ENCODE measurements at regions not wholly inside any gene's neighbourhood (a gene's known extent, or its start where the extent isn't known, plus 50 kb on each side); places are given as distances from the start of the nearest gene placed in this dataset.
"Not testable (repeated sequence)": the region's sequence is repeated elsewhere in the genome, so short reads cannot be mapped to it uniquely, and the experiment has no call there.

DNA sequence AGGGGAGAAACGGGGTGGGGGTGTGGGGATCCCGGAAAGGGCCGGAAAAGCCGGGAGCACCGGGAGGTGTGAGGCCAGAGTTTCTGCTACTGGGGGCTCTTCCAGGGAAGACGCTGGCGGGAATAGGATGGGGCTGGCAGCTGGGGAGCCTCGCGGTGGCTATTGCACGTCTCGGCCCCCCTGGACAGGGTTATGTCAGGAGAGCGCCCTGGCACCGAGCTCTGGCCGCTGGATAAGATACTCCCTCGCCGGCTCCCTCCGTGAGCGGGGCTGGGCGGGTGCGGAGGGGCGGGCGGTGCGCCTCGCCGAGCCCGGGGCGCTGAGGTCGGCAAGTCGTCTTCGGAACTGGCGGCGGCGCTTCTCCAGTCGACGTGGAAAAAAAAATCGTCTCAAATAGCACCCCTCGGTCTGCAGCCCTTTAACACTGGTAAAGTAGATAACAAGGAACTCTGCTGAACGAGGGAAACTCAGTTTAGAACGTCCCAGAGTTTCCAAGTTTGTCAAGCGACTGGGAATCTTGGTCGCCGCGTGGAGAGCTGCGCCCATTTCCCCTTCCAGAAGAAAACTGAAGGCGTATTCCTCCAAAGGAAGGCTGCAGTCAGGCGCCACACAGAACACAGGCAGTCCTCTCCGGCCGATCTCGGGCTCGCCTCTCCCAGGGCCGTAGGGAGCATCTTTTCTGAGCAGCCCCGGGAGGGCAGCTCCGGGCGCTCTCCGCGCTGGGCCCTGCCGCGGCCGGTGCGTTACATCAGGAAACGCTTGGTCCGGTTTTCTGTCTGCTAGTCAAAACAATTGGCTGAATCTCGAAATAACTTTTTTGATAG is 115.1 kb downstream of the KCNRG start:
- no peak for DNase-seq (ENCODE audit: low read depth)

DNA sequence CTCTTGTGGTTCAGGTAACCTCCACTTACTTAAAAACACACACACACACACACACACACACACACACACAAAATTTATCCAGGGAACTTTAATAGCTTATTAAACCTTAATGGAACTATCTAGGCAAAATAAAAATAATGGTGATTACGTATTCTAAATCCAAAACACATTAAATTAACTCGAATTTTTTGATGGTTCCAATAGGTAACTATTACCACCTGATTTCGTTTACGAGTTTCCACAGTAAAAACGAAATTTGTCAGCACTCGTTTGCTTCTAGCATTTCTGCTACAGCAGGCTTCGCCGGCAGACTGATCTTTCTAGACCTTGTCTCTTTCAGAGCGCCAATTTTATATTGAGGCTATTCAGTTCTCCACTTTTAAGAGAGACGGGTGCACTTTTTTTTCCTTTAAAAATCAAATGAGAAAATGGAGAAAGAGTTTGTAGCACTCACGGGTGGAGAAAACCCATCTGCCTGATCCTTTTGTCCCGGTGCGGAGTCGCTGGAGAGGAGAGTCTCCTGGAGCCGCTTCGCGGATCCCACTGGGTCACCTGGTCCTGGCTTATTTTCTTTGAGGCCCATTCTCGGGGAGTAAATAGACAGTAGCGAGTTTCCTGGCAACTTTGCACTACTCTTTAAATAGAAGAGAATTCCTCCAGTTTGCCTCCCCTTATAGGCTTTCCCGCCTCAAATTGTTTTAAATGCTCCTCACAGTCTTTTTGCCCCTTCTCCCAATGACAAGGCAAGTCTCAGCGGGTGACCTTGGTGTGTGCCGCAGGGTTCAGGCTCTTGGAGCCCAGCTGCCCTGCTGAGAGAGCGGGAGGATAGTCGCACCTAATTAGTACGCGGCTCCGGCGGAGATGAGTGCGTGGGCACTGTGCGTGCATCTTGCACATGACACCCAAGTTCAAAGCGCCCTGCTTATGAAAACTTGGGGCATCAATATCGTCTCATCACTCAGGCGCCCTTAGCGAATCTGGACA is 117.0 kb downstream of the KCNRG start:
- DNase-seq (ENCODE audit: low read depth): no peak

DNA sequence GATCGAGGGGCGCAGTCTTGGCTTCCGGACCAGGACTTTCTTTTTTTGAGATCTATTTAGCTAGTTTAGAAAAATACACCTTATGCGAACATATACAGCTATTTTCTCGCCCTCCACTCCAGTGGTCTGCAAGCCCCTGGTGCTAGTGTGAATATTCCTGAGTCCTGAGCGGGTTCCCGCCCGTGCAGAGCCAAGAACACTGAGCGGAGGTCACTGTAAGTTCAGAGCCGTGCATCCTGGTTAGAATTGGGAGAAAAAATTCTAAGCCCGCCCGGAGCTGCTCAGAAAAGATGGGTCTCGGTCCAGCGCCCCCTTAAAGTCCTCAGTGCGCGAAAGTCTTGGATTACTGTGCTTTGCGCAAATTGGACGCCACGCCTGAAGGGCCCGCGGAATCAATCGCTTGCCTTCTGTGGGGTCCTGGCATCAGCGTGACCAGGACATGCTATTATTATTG is 117.7 kb downstream of the KCNRG start:
- DNase-seq (ENCODE audit: low read depth): no peak

DNA sequence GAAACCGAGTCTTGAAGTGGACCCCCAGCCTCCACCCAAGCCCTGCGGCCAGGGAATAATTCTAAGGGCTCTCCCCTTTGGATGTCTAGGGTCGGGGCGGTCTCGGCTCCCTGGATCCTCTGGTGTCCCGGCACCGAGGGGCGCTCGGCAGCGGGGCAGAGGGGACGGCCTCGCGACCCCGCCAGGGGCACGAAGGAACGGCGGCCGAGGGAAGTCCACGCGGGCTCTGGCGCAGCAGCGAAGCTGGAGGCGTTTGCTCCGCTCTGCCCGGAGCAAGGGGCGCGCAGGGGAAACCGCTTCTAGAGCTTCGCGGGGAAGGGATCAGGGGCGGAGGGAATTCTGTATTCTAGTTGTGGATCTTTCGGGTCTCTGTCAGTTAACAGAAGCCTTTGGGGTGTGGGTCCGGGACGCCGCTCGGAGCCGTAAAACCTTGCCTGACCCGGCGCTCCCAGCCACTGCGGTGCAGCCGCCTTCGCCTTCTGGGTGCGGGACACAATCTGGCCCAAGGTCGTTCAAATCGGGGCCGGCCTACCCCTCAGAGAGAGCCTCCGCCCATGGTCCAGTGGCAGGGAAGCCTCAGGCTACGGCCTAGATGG is 118.2 kb downstream of the KCNRG start:
- DNase-seq (ENCODE audit: low read depth): no peak

DNA sequence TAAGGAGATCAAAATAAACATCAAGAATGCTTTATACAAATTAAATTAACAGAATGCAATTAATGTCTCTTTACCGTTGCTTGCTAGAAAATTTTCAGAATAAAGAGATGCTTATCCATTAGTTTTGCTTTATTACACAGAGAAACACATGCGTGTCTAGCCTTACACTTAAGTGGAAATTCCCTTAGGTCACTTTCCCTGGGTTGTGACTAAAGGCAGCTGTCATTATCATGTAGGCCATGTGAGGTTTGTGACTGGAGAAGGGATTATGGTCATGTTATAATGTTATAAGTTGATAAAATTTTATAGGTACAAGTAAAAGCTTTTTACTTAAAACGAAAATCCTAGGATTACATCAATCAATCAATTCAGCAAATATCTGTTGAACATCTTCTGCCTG is 121.0 kb downstream of the KCNRG start:
- no peak for DNase-seq (ENCODE audit: low read depth)

DNA sequence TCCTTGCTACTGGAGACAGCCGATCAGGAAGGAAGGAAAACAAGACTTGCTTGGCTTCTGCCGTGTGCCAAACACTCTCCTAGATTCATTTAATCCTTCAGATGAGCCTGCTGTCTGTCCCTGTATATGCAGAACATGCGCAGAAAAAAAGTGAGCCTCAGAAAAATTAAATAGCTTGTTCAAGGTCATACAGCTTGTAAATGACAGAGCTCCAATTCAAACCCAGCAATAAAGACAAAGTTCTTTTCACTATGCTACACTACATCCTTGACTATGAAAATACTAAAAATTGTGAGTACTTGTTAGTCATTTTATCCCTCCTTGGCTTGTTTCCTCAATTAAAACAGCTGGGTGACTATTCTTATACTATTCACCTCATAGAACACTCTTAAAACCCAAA is 121.4 kb downstream of the KCNRG start:
- DNase-seq (ENCODE audit: low read depth): no peak

DNA sequence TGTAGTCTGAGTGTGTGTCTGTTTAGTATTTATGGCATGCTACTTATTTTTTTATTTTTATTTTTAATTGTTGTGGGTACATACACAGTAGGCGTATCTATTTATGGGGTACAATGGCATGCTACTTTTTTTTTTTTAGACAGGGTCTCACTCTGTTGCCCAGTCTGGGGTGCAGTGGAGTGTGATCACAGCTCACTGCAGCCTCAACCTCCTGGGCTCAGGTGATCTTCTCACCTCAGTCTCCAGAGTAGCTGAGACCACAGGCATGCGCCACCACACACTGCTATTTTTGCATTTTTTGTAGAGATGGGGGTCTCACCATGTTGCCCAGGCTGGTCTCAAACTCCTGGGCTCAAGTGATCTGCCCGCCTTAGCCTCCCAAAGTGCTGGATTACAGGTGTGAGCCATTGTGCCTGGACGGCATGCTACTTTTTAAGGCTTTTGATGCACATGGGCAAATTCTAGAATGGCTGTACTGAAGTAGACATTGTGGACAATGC is 124.2 kb downstream of the KCNRG start:
- DNase-seq (ENCODE audit: low read depth): not testable (repeated sequence)

DNA sequence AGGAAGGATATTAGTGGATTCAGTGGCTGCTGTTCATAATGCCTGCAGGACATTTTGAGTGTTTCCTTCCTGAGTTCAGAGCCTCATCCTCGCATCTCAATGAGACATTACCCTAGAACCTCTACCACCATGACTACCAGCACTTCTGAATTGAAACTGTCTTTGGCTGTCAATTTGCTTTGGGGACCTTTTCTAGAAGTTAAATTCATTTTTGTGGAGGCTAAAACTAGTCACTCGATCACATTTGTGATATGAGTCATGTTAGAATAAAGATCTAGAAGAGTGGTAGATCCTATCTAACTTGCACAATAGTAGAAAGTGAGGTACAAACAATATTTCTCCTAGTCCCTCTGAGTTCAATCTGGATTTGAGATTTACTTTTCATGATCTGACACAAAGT is 124.9 kb downstream of the KCNRG start:
- no peak for DNase-seq (ENCODE audit: low read depth)

DNA sequence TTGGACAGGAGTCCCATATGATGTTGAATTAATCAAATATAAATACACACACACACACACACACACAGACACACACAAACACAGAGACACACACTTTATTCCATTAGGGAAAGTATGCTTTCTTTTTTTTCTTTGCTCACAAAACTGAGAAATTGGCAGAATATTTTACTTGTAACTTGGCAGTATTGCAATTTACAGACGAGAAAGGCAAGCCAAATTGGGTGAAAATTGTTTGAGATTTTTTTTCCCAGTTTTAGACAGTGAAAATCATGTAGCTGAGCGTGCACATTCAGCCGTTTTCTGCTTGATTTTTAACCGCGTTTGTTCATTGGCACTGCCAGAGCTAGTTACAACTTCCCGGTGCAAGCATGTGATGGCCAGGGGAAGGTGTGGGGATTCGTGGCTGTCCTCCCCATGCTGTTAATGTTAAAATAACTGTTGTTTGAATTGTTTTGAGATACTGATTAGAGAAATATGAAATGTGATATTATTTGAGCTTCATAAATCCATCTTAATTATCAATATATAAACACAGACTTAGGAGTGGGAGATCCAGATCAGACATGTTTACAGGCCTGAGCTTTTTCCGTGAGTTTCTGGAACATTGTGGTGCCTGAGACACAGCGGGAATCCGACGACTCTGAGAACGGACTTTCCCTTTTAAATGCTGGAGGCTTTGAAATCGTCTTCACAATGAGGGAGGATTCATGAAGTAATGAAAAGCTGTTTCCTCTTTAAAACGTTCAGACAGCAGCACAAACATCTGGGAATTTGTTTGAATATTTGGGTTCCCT is 125.5 kb downstream of the KCNRG start:
- DNase-seq (ENCODE audit: low read depth): no peak

DNA sequence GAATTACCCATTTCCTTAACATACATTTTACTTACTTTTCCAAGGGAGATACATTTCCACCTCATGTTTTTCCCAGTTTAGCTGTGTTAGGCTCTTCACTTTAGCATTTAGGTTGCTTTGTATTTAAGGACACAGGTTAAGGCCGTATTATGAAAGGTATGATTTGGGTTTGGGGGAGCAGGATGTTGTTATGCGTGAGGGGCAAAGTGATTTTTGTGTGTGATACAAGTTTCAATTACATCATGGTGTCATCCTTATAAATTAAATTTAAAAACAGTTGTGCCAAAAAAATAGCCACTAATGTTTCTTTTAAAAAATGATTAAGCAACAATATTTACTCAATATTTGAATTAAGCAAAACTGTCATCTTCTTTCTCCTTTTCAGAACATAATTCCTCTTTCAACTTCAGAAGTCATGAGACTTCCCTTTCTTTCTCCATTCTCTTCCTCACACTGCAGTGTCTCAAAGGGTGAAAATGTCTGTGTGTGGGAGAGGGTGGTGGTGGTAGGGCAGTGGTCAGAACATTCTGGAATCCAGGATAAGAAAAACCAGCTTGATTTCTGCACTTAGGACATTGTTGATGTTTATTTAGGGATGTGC is 126.2 kb downstream of the KCNRG start:
- no peak for DNase-seq (ENCODE audit: low read depth)

DNA sequence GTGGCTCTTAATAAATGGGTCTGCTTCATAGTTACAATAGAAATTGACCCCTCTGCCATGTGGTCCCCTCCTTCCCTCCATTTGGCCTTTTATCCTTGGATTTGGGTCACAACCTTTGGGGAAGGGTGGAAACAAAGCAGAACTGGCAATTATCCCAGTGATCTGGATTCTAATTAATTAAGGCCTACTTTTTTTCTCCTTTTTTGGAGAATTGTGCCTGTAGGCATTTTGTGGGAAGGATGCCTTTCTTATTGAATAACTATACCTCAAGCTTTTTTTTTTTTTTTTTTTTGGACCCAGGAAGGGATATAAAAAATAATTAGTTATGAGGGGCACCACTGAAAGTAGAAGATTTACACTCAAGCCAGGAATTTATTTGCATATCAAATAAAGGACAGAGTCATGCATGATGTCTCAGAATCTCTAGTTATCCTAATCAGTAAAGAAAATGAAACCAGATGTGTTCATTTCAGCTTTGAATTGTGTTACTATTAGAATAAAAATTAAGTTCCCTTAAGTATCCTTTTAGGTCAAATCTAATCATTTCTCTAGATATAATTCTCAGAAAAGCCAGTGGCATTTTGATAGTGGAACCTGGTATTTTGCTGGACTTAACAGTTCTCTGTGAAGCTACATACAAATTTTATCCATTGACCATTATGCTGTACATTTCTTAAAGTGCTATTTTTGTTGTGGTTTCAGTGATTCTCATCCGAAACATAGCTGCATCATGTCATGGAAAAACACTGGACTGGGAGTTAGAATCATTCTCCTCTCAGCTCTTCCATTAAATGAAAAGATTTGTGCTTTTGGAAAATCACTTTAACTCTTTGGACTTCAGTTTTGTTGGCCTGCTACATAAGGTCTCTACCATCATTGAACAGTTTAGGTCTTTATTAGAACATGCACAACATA is 129.3 kb downstream of the KCNRG start:
- no peak for DNase-seq (ENCODE audit: low read depth)

DNA sequence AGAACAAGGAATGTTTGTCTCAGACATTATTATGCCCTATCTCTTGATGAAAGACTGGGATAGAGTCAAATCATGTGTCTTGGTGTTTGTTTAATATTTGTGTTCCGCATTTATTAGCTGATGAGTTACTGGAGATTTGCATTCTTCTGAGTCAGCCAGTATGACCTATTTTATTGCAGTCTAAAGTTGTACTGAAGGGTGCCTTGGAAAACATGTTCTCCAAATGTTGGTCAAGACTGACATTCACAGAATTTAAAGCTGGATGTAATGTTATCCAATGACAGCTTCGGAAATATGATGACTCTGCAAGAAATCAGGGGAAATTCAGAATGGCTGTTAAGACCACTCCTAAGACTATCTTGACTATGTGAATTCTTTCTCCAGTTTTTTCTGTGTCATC is 134.0 kb downstream of the KCNRG start:
- no peak for DNase-seq (ENCODE audit: low read depth)

DNA sequence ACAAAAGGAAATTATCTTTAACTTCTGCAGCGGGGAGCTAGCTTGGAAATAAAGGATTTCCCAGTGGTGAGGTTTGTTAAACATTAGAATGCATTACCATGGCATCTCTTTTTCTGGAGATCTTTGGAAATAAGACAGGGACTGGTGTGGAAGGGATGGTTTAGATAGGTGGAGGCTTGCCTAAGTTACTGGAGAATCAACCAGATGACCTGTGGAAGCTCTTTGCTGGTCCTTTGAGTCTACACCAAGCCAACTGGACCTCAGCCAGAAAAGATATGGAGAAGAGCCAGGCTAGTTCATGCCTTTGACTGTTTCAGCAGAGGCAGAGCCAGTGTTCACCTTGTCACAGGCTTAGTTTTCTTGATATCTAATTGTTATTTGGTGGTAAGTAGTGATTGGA is 134.7 kb downstream of the KCNRG start:
- no peak for DNase-seq (ENCODE audit: low read depth)

DNA sequence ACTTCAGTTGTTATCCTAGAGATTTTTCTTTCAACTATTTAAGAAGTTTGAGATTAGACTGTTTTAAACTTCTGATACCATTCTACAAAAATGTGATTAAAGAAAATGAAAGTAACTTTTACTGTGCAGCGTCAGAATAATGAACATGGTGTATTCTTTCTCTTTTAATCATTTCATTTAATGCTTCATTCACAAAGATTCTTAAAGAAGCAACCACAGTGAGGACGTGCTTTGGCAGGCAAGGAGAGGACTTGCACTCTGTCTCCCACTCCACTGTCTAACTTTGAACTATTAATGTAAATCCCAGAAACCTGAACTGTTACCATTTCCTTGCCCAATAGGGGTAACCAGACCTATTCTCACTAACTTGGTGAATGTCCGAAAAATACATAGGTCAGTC is 137.0 kb downstream of the KCNRG start:
- DNase-seq (ENCODE audit: low read depth): no peak

DNA sequence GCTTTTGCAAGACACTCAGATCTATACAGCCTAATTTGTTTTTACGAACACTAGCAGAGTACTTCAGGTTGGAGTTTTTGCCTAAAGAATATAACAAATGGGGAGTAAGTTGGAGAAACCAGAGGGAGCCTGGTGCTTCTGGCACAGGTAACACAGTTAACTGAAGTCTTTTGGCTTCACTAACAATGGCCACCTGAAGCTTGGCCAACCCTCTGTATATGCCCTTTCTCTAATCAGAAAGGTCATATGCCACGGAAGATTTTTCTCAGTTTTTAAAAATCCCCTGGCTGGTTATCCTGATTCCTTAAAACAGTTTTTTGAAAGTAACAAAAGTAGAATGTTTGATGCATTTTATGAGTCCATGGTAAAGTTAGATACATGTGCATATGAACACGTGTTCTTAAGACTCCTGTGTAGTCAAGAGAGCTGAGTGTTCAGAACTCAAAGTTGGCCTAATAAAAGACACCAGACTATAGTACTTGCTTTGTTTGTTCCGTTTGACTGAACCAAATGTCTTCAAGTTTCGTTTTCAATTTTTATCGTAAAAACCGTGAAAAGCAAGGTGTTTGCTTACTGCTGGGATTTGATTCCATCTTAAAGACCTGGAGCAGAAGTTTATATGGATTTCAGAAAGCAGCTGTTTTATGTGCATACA is 137.5 kb downstream of the KCNRG start:
- no peak for DNase-seq (ENCODE audit: low read depth)

DNA sequence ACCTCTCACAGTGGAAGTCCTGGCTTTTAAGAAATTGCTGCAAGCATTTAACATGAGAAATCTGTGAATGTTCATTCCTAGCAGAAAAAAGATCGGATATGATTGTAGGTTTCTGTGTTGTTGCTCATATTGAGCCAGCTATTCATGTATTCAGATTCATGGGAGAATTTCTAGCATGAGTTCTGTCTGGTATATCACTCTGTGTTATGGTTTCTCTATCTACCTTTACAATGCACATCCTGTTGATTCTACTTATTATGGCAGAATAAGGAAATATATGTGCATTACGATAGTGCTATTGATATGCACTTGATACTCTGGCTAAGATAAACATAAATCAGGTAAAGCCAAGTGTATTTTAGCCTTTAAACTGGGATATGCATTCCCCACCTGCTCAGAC is 138.2 kb downstream of the KCNRG start:
- DNase-seq (ENCODE audit: low read depth): no peak

DNA sequence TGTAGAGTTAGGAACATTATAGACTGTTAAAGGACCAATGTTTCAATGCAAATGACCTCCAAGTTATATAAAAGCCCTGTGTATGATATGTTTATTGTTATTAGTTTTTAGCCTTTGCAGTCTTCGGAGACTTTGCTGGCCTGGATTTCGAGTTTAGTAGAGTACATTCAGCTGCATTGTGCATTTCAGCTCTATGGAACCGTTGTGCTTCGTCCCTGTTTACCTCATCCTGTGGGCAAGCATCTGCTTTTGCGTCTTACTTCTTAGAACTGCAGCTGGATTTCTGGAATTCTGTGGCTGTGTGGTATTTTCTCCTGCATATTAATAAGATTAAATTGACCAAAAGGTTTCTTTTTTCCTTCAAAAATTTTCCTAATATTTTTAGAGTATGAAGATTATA is 138.6 kb downstream of the KCNRG start:
- DNase-seq (ENCODE audit: low read depth): no peak

DNA sequence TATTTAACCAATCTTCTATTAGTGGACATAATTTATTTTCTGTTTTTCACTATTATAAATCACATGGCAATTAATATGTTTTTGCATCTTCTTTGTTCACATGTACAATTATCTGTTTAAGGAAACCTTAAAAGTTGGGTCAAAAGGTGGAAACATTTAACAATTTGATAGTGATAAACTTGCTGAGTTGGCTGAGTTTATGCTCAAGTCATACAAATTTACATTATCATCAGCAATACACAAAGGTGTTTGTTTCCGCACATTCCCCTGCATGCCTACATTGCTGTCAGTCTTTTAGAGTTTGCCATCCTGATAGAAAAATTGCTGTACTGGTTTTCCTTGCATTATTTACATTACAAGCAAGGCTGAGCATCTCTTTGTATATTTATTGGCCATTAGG is 139.5 kb downstream of the KCNRG start:
- no peak for DNase-seq (ENCODE audit: low read depth)

DNA sequence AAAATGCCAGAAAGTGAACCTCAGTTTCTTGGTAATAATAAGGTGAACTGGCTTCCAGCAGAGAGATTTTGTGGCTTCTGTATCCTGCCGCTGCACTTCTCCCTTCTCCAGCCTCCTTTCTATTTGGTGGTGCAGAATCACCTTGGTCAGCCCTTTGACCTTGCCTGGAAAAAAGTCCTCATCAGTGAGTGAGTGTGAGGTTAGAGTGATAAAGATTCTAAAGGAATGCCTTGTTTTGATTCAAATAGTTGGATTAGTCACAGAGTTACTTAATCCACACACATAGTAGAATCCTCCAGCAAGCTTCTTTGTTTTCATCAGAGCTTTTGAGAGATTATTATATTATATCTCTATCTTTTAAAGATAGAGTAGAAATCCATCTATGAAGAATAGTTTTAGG is 140.9 kb downstream of the KCNRG start:
- no peak for DNase-seq (ENCODE audit: low read depth)
